H1 (cell line): ENCODE measurements at regions not wholly inside any gene's neighbourhood (a gene's known extent, or its start where the extent isn't known, plus 50 kb on each side); places are given as distances from the start of the nearest gene placed in this dataset.

Experiments used
- BCL11A ChIP-seq, 2 experiments: IDR thresholded peaks; one replicate each; pipeline ENCODE4 v1.6.1; 2011; ENCODE audit warnings: low read depth in 2 of 2, low read length in 2 of 2, mild to moderate bottlenecking in 2 of 2
- MAX ChIP-seq: IDR thresholded peaks from 2 replicates; pipeline ENCODE4 v1.6.1; 2012; ENCODE audit warnings: inconsistent platforms
- NRF1 ChIP-seq: IDR thresholded peaks from 2 replicates; pipeline ENCODE4 v1.6.1; 2011; ENCODE audit warnings: mild to moderate bottlenecking, low read depth, low read length, improper control_type of control experiment
- RBBP5 ChIP-seq: IDR thresholded peaks from 2 replicates; pipeline ENCODE4 v1.7.1; 2012; ENCODE audit warnings: low read depth, mild to moderate bottlenecking, inconsistent platforms, low read length, moderate library complexity, borderline replicate concordance
- RNF2 ChIP-seq: fragments of 200-900, 300-1000 bp; sonication (generic); IDR thresholded peaks from 2 replicates; pipeline ENCODE4 v1.7.1; 2016; ENCODE audit warnings: borderline replicate concordance, low read depth, mild to moderate bottlenecking, antibody characterized with exemption, low read length; ENCODE audit not compliant: poor library complexity, severe bottlenecking; ENCODE audit errors: missing control alignments
- SUZ12 ChIP-seq: fragments of 200-600 bp; sonication (generic); IDR thresholded peaks from 2 replicates; pipeline ENCODE4 v1.6.1; 2012; ENCODE audit warnings: mild to moderate bottlenecking, inconsistent platforms, low read length, moderate library complexity, mixed read lengths
- TCF12 ChIP-seq: IDR thresholded peaks from 2 replicates; pipeline ENCODE4 v1.6.1; 2011; ENCODE audit warnings: low read depth, mild to moderate bottlenecking, low read length

- no peak for TF ChIP-seq RNF2
- no peak for TF ChIP-seq TCF12
- TF ChIP-seq MAX: no peak
- TF ChIP-seq RBBP5: no peak
- TF ChIP-seq BCL11A (IDR thresholded peaks at IDR 0.05; ENCODE audit: low read depth in 2 of 2, low read length in 2 of 2): no peak
- TF ChIP-seq SUZ12: no peak
- no peak for TF ChIP-seq NRF1
- TF ChIP-seq, all 59 proteins: peak for 0
Observed at GRCh38 chr20:57064836-57065235, 201.6 kb downstream of the BMP7 start (continued).
